ENCODE measurements at regions not wholly inside any gene's neighbourhood (a gene's known extent, or its start where the extent isn't known, plus 50 kb on each side); places are given as distances from the start of the nearest gene placed in this dataset.
"Not testable (repeated sequence)": the region's sequence is repeated elsewhere in the genome, so short reads cannot be mapped to it uniquely, and the experiment has no call there.

GRCh38 chr1:182249201-182249676 is 142.4 kb downstream of the GLUL start:
- Mint-ChIP-seq H3K36me3 (ENCODE audit: low read depth) (peaks cover 7% of the 10 kb centered on the region), H3K4me3 (no peak overlapping the region), H3K27ac (peak overlapping the region; percentile 86), H3K9me3 (no peaks in the 10 kb centered on the region), H3K27me3 (ENCODE audit: insufficient read depth) (no peaks in the 10 kb centered on the region), H3K4me1 (ENCODE audit: low read depth) (peaks cover 29% of the 10 kb centered on the region)
- DNase-seq (ENCODE audit: low spot score), result peak; percentile 53
- intact Hi-C loops (cut with micrococcal nuclease), result loop anchor here (1.0 to 10.0 kb wide), 14 partner anchors 10 to 1386 kb away; partner anchors contain the start of genes ARPC5, LAMC1 and STX6

- Mint-ChIP-seq H3K4me3 (no peak overlapping the region), H3K9me3 (no peaks in the 10 kb centered on the region), H3K27me3 (ENCODE audit: insufficient read depth) (no peaks in the 10 kb centered on the region), H3K36me3 (ENCODE audit: low read depth) (peaks cover 7% of the 10 kb centered on the region), H3K4me1 (ENCODE audit: low read depth) (peaks cover 29% of the 10 kb centered on the region), H3K27ac (peak overlapping the region; percentile 86)
- DNase-seq (ENCODE audit: low spot score), result peak; percentile 26
- intact Hi-C loops (cut with micrococcal nuclease), result loop anchor here (1.0 to 10.0 kb wide), 14 partner anchors 11 to 1386 kb away; partner anchors contain the start of genes ARPC5, LAMC1 and STX6
Measured at GRCh38 chr1:182248721-182249120, 142.9 kb downstream of the GLUL start.

GRCh38 chr1:182247813-182248212 is 143.8 kb downstream of the GLUL start:
- not testable (repeated sequence) for H3K36me3 Mint-ChIP-seq (ENCODE audit: low read depth); H3K27me3 Mint-ChIP-seq (ENCODE audit: insufficient read depth); H3K9me3 Mint-ChIP-seq; DNase-seq (ENCODE audit: low spot score); H3K4me3 Mint-ChIP-seq
- peaks cover 29% of the 10 kb centered on the region for H3K4me1 Mint-ChIP-seq (ENCODE audit: low read depth)
- intact Hi-C loops (cut with micrococcal nuclease), result loop anchor here (2.0 to 10.0 kb wide), 8 partner anchors 163 to 1387 kb away; partner anchors contain the start of genes ARPC5, LAMC1 and STX6
- H3K27ac Mint-ChIP-seq, result peak overlapping the region; percentile 63

- Mint-ChIP-seq H3K27ac (no peak overlapping the region), H3K4me3 (no peak overlapping the region), H3K4me1 (ENCODE audit: low read depth) (peaks cover 29% of the 10 kb centered on the region), H3K9me3 (no peaks in the 10 kb centered on the region), H3K36me3 (ENCODE audit: low read depth) (peaks cover 7% of the 10 kb centered on the region), H3K27me3 (ENCODE audit: insufficient read depth) (peaks cover 3% of the 10 kb centered on the region)
- intact Hi-C loops (cut with micrococcal nuclease), result loop anchor here (5.0 to 10.0 kb wide), 6 partner anchors 162 to 1388 kb away; partner anchors contain the start of genes ARPC5, LAMC1 and STX6
- DNase-seq (ENCODE audit: low spot score), result no peak
Measured at GRCh38 chr1:182246783-182247182, 144.8 kb downstream of the GLUL start.

- intact Hi-C loops (cut with micrococcal nuclease), result loop anchor here (5.0 to 10.0 kb wide), 6 partner anchors 160 to 1390 kb away; partner anchors contain the start of genes ARPC5, LAMC1 and STX6
- no peaks in the 10 kb centered on the region for H3K9me3 Mint-ChIP-seq
- no peak overlapping the region for H3K4me3 Mint-ChIP-seq
- peaks cover 27% of the 10 kb centered on the region for H3K4me1 Mint-ChIP-seq (ENCODE audit: low read depth)
- peaks cover 3% of the 10 kb centered on the region for H3K27me3 Mint-ChIP-seq (ENCODE audit: insufficient read depth)
- no peak overlapping the region for H3K27ac Mint-ChIP-seq
- no peak for DNase-seq (ENCODE audit: low spot score)
- H3K36me3 Mint-ChIP-seq (ENCODE audit: low read depth), result peaks cover 2% of the 10 kb centered on the region
Measured at GRCh38 chr1:182245040-182245439, 146.6 kb downstream of the GLUL start.

GRCh38 chr1:182244451-182244850 is 147.1 kb downstream of the GLUL start:
- no peaks in the 10 kb centered on the region for H3K9me3 Mint-ChIP-seq
- H3K36me3 Mint-ChIP-seq (ENCODE audit: low read depth), result peaks cover 2% of the 10 kb centered on the region
- no peak overlapping the region for H3K4me3 Mint-ChIP-seq
- H3K27ac Mint-ChIP-seq, result no peak overlapping the region
- H3K4me1 Mint-ChIP-seq (ENCODE audit: low read depth), result peaks cover 23% of the 10 kb centered on the region
- no peak for DNase-seq (ENCODE audit: low spot score)
- intact Hi-C loops (cut with micrococcal nuclease), result loop anchor here (10.0 kb wide), 4 partner anchors 160 to 1390 kb away; partner anchors contain the start of genes ARPC5 and LAMC1
- H3K27me3 Mint-ChIP-seq (ENCODE audit: insufficient read depth), result peaks cover 3% of the 10 kb centered on the region

- no peak overlapping the region for H3K4me3 Mint-ChIP-seq
- H3K9me3 Mint-ChIP-seq, result no peaks in the 10 kb centered on the region
- intact Hi-C loops (cut with micrococcal nuclease), result loop anchor here (10.0 kb wide), 4 partner anchors 158 to 1392 kb away; partner anchors contain the start of genes ARPC5 and LAMC1
- H3K27me3 Mint-ChIP-seq (ENCODE audit: insufficient read depth), result peaks cover 3% of the 10 kb centered on the region
- no peak overlapping the region for H3K27ac Mint-ChIP-seq
- H3K36me3 Mint-ChIP-seq (ENCODE audit: low read depth), result no peaks in the 10 kb centered on the region
- DNase-seq (ENCODE audit: low spot score), result no peak
- peaks cover 5% of the 10 kb centered on the region for H3K4me1 Mint-ChIP-seq (ENCODE audit: low read depth)
Measured at GRCh38 chr1:182242641-182243040, 148.9 kb downstream of the GLUL start.

GRCh38 chr1:182240085-182240484 is 151.5 kb downstream of the GLUL start:
- Mint-ChIP-seq H3K27me3 (ENCODE audit: insufficient read depth) (peaks cover 3% of the 10 kb centered on the region), H3K4me3 (no peak overlapping the region), H3K36me3 (ENCODE audit: low read depth) (no peaks in the 10 kb centered on the region), H3K27ac (no peak overlapping the region), H3K4me1 (ENCODE audit: low read depth) (no peaks in the 10 kb centered on the region), H3K9me3 (no peaks in the 10 kb centered on the region)
- intact Hi-C loops (cut with micrococcal nuclease), result loop anchor here (10.0 kb wide), 4 partner anchors 155 to 1395 kb away; partner anchors contain the start of genes ARPC5 and LAMC1
- DNase-seq (ENCODE audit: low spot score), result no peak

- intact Hi-C loops (cut with micrococcal nuclease), result no loop called here
- H3K9me3 Mint-ChIP-seq, result no peaks in the 10 kb centered on the region
- DNase-seq (ENCODE audit: low spot score), result no peak
- H3K4me3 Mint-ChIP-seq, result no peak overlapping the region
- no peaks in the 10 kb centered on the region for H3K4me1 Mint-ChIP-seq (ENCODE audit: low read depth)
- peaks cover 3% of the 10 kb centered on the region for H3K27me3 Mint-ChIP-seq (ENCODE audit: insufficient read depth)
- H3K36me3 Mint-ChIP-seq (ENCODE audit: low read depth), result no peaks in the 10 kb centered on the region
- H3K27ac Mint-ChIP-seq, result no peak overlapping the region
Measured at GRCh38 chr1:182238421-182238820, 153.2 kb downstream of the GLUL start.

GRCh38 chr1:182237329-182237728 is 154.3 kb downstream of the GLUL start:
- intact Hi-C loops (cut with micrococcal nuclease), result no loop called here
- no peak overlapping the region for H3K4me3 Mint-ChIP-seq
- DNase-seq (ENCODE audit: low spot score), result no peak
- no peaks in the 10 kb centered on the region for H3K4me1 Mint-ChIP-seq (ENCODE audit: low read depth)
- H3K9me3 Mint-ChIP-seq, result no peaks in the 10 kb centered on the region
- no peaks in the 10 kb centered on the region for H3K36me3 Mint-ChIP-seq (ENCODE audit: low read depth)
- no peak overlapping the region for H3K27ac Mint-ChIP-seq
- H3K27me3 Mint-ChIP-seq (ENCODE audit: insufficient read depth), result peaks cover 2% of the 10 kb centered on the region

- Mint-ChIP-seq H3K36me3 (ENCODE audit: low read depth) (no peaks in the 10 kb centered on the region), H3K4me3 (no peak overlapping the region), H3K4me1 (ENCODE audit: low read depth) (no peaks in the 10 kb centered on the region), H3K27ac (no peak overlapping the region), H3K27me3 (ENCODE audit: insufficient read depth) (no peaks in the 10 kb centered on the region), H3K9me3 (no peaks in the 10 kb centered on the region)
- intact Hi-C loops (cut with micrococcal nuclease), result no loop called here
- DNase-seq (ENCODE audit: low spot score), result no peak
Measured at GRCh38 chr1:182236651-182237077, 154.9 kb downstream of the GLUL start.

GRCh38 chr1:182235952-182236650 is 155.5 kb downstream of the GLUL start:
- Mint-ChIP-seq H3K4me3 (no peak overlapping the region), H3K4me1 (ENCODE audit: low read depth) (no peaks in the 10 kb centered on the region), H3K27ac (no peak overlapping the region), H3K36me3 (ENCODE audit: low read depth) (no peaks in the 10 kb centered on the region), H3K9me3 (no peaks in the 10 kb centered on the region), H3K27me3 (ENCODE audit: insufficient read depth) (peaks cover 4% of the 10 kb centered on the region)
- DNase-seq (ENCODE audit: low spot score), result no peak
- intact Hi-C loops (cut with micrococcal nuclease), result no loop called here

GRCh38 chr1:182235604-182235951 is 156.0 kb downstream of the GLUL start:
- H3K27me3 Mint-ChIP-seq (ENCODE audit: insufficient read depth), result peaks cover 4% of the 10 kb centered on the region
- H3K4me3 Mint-ChIP-seq, result no peak overlapping the region
- no peaks in the 10 kb centered on the region for H3K9me3 Mint-ChIP-seq
- no peak for DNase-seq (ENCODE audit: low spot score)
- no peaks in the 10 kb centered on the region for H3K36me3 Mint-ChIP-seq (ENCODE audit: low read depth)
- no peaks in the 10 kb centered on the region for H3K4me1 Mint-ChIP-seq (ENCODE audit: low read depth)
- intact Hi-C loops (cut with micrococcal nuclease), result no loop called here
- H3K27ac Mint-ChIP-seq, result no peak overlapping the region
